ENCODE measurements at regions not wholly inside any gene's neighbourhood (a gene's known extent, or its start where the extent isn't known, plus 50 kb on each side); places are given as distances from the start of the nearest gene placed in this dataset.

DNA sequence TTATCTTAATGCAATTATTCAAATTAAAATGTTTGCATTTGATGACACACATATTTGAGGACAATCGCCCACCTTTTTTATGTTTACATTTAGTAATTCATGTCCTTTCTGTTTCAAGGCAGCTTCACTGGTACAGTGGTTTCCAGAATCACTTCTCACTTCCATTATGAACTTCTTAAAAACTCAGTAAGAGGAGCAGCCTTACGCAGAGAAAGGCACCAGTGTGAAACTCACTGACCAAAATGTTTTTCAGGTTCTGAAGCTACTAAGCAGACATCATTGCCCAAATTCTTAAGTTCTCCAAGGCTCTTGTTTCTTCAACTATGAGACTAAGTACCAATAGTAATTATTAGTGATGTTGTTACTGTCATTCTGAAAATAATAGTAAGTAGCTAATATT lies 353.1 kb upstream of the CXADR start:
- TF ChIP-seq, protein P1, sequence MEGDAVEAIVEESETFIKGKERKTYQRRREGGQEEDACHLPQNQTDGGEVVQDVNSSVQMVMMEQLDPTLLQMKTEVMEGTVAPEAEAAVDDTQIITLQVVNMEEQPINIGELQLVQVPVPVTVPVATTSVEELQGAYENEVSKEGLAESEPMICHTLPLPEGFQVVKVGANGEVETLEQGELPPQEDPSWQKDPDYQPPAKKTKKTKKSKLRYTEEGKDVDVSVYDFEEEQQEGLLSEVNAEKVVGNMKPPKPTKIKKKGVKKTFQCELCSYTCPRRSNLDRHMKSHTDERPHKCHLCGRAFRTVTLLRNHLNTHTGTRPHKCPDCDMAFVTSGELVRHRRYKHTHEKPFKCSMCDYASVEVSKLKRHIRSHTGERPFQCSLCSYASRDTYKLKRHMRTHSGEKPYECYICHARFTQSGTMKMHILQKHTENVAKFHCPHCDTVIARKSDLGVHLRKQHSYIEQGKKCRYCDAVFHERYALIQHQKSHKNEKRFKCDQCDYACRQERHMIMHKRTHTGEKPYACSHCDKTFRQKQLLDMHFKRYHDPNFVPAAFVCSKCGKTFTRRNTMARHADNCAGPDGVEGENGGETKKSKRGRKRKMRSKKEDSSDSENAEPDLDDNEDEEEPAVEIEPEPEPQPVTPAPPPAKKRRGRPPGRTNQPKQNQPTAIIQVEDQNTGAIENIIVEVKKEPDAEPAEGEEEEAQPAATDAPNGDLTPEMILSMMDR (IDR thresholded peaks at IDR 0.05) = no peak
- no peak for TF ChIP-seq POLR2A (IDR thresholded peaks at IDR 0.05)

Measured in prostate gland (tissue), 2 donors.